LNCAP (cell line): ENCODE measurements at regions not wholly inside any gene's neighbourhood (a gene's known extent, or its start where the extent isn't known, plus 50 kb on each side); places are given as distances from the start of the nearest gene placed in this dataset.

ENCODE experiments used
- CTCF ChIP-seq: fragments of 450-650 bp; IDR thresholded peaks from 2 replicates; pipeline ENCODE4 v1.5.1; 2017; ENCODE audit warnings: mild to moderate bottlenecking

GRCh38 chr2:150383587-150383986 lies 103.9 kb downstream of the RND3 start:
- TF ChIP-seq CTCF: no peak

GRCh38 chr2:150379166-150379565 lies 108.3 kb downstream of the RND3 start:
- no peak for TF ChIP-seq CTCF

GRCh38 chr2:150378686-150379085 lies 108.8 kb downstream of the RND3 start:
- no peak for TF ChIP-seq CTCF

GRCh38 chr2:150376553-150377335 lies 110.7 kb downstream of the RND3 start:
- TF ChIP-seq CTCF: no peak

GRCh38 chr2:150375333-150375732 lies 112.1 kb downstream of the RND3 start:
- no peak for TF ChIP-seq CTCF

GRCh38 chr2:150374492-150374891 lies 113.0 kb downstream of the RND3 start:
- no peak for TF ChIP-seq CTCF

- no peak for TF ChIP-seq CTCF
These were observed 114.1 kb downstream of the RND3 start for GRCh38 chr2:150373374-150373773.
